Astrocyte (in vitro differentiated cells and primary cell): ENCODE measurements at regions not wholly inside any gene's neighbourhood (a gene's known extent, or its start where the extent isn't known, plus 50 kb on each side); places are given as distances from the start of the nearest gene placed in this dataset.

Experiments used
- CTCF ChIP-seq: IDR thresholded peaks from 2 replicates; pipeline ENCODE4 v1.5.1; 2011; ENCODE audit warnings: low read depth, mild to moderate bottlenecking, inconsistent platforms, low read length, moderate library complexity; ENCODE audit not compliant: insufficient read depth
- EZH2 ChIP-seq: IDR thresholded peaks from 2 replicates; pipeline ENCODE4 v1.6.1; 2012; ENCODE audit warnings: mild to moderate bottlenecking, low read length, inconsistent platforms; ENCODE audit not compliant: insufficient read depth

GRCh38 chr5:3197304-3198073, 398.1 kb upstream of the IRX1 start:
- TF ChIP-seq CTCF (no peak), EZH2 (no peak)
